HG02852 (cell line): ENCODE measurements at regions not wholly inside any gene's neighbourhood (a gene's known extent, or its start where the extent isn't known, plus 50 kb on each side); places are given as distances from the start of the nearest gene placed in this dataset.

ENCODE experiments used
- ATAC-seq: cut with Tn5 transposase; IDR thresholded peaks from one replicate; pipeline ENCODE4 v1.9.1; 2021; ENCODE audit warnings: mild to moderate bottlenecking, moderate library complexity; ENCODE audit not compliant: unreplicated experiment

DNA sequence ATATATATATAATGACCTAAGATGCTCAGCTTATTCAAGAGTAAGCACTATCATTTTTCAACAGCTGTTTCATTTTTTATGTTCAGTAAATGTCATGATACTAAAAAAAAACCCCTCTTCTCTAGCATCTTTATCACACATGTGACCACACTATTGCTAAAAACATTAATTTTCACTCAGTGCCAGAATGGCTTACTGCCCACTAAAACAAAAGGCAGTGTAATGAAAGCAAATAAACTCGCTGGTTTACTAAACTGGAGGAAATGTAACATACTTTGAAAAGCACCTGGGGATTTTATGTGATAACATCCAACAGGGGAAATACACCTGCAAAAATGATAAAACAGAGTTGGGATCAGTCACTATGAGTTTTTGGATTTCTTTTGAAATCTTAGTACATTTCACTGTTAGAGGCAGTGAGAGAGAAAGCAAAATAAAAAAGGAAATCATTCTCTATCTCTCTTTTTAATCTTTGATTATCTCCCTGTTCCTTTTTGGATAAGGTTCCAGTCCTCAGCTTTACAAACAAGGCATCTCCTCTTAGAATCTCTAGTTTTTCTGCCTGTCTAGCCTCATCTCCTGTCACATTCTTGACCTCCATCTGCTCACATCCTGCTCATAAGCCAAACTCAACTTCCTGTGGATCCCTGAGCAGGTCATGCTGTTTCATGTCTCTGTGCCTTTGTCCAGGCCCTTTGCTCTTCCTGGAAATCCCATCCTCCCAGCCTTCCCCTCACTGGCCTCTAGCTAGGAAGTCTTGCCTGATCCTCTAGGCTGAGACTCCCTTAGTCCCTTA lies 338.0 kb downstream of the MAN2A1 start:
- no peak for ATAC-seq

DNA sequence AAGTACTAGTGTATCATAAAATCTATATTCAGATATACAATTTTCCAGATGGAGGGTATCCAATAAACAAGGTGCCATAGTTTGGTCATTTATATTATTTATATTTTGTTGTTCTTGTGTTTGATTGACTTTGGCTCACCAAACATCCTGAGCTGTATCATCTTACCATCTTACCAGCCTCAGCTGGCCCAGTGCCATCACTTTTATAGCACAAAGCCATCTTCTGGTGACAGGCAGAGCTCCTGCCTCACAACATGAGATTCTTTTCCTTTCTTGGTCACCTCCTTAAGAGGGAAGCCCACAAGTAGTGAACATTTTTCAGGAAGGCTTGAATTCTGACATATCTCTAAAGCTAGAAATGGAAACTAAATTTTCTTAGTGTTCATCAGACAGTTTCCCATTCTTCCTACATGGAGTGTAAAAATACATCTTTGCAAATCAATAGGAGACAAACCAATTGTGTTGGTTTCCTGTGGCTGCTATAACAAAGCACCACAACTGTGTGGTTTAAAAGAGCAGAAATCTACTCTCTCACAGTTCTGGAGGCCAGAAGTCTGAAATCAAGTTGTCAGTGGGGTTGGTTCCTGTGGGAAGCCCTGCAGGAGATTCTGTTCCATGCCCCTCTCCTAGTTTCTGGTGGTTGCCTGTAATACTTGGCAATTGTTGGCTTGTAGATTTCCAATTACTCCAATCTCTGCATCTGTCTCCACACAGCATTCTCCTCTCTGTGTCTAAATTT lies 341.8 kb downstream of the MAN2A1 start:
- no peak for ATAC-seq

DNA sequence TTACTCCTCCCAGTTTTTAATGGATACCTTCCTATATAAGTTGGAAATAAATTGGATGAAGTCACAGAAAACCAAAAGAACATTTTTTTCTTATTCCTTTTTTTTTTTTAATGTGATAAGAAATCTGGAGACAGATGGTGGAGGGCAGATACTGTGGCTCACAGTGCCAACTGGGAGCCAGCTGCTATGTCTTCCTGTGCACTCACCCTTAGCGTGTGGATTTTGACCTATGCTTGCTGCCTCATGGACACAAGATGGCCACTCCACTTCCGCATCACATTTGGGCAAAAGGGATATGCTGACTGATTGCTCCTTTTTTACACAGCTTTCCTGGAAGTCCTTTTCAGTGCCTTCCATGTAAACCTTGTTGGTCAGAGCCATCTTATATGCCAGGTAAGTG lies 342.6 kb downstream of the MAN2A1 start:
- no peak for ATAC-seq

DNA sequence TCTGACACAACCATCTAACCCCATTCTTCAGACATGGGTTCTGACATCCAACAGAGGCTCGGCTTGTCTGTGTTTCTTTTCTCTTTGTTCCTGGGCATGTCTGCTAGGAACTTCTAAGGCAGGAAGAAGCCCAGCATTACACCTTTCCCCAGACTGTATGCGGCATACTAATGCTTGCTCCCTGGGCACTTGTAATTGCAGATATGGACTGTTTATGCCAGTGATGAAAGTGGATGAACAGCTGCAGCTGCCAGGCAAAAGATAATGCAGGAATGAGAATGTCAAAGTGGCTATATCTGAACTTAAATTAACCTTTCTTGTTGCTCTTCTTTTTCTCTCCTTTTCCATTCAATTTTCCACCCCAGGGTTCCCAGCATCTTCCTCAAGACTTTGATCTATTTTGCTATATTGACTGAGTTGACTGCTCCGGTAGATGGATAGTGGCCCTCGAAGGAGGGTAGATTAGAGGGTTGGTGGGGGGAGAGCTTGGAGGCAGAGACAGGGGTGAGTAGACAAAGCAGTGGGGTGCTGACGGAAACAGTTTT lies 344.4 kb downstream of the MAN2A1 start:
- ATAC-seq = no peak

DNA sequence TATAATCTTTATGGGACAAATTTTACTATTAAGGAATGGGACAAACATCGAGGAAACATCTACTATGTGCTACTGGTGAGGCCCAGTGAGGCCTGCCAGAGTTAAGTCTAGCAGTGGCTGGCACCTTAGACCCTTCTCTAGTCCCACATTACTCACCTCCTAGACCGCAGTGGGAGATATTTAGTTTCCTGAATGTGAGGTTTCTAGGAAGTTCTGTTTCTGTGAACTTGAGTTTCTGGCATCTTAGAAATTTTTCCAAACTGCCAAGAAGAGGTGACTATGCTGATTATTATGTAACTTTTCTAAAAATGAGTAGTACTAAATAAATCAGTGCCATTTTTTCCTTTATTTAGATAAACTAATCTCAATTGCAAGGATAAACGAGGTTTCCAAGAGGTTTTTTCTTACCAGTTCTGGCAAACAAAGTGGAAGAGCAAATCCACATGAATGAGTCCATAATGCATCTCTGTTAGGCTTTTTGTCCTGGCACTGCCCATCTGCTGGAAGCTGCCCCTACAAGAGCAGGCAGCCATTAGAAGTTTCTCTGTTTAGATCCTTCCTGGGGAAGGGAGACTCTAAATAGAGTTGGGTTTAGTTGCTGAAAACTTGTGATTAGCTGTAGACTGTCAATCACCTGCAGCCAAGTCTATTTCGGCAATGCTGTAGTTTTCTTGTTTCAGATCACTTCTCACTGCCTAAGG lies 348.7 kb downstream of the MAN2A1 start:
- no peak for ATAC-seq

DNA sequence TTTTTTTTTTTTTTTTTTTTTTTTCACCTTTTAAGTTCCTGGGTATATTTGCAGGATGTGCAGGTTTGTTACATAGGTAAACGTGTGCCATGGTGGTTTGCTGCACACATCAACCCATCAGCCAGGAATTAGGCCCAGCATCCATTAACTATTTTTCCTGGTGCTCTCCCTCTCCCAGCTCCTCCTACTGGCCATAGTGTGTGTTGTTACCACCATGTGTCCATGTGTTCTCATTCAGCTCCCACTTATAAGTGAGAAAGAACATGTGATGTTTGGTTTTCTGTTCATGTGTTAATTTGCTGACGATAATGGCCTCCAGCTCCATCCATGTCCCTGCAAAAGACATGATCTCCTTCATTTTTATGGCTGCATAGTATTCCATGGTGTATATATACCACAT lies 350.5 kb downstream of the MAN2A1 start:
- no peak for ATAC-seq

DNA sequence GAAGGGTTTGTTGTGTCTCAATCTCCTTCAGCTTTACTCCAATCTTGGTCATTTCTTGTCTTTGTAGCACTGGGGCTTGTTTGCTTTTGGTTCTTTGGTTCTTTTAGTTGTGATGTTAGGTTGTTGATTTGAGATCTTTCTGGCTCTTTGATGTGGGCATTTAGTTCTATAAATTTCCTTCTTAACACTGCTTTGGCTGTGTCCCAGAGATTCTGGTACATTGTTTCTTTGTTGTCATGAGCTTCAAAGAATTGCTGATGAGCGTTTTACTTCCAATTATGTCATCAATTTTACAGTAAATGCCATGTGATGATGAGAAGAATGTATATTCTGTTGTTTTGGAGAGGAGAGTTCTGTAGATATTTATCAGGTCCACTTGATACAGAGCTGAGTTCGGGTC lies 353.3 kb downstream of the MAN2A1 start:
- no peak for ATAC-seq

DNA sequence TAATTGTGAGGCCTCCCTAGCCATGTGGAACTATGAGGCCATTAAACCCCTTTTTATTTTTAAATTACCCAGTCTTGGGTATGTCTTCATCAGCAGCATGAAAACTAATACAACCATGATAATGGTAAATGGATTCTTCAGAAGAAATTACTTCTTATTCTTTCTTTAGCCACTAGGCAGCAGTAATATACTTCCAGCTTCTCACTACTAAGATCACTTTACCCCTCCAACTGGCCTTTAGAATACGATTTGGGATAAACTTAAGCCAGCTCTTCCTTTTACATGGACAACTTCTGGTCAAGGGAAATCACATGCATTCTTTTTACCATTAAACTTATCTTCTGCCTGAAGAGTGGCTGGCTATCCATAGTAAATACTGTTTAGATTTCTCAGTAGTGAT lies 355.4 kb downstream of the MAN2A1 start:
- no peak for ATAC-seq

DNA sequence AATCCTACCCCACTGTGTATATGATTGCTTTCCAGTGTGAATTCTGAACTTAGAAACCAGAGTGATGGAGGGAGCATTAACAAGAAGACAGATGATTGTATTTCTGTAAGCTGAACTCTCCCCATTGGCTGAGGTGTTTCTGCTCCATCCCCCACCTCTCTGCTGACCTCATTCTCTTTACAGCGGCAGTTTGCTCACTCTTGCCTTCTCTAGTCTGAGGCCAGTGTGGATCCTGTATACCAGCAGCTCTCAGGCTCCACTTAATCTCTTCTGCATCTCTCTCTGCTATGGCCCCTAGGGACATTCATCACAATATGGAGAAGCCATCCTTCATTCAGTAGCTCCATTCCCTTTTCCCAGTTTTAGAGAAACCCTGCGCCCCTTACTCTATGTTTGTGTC lies 358.8 kb downstream of the MAN2A1 start:
- no peak for ATAC-seq

DNA sequence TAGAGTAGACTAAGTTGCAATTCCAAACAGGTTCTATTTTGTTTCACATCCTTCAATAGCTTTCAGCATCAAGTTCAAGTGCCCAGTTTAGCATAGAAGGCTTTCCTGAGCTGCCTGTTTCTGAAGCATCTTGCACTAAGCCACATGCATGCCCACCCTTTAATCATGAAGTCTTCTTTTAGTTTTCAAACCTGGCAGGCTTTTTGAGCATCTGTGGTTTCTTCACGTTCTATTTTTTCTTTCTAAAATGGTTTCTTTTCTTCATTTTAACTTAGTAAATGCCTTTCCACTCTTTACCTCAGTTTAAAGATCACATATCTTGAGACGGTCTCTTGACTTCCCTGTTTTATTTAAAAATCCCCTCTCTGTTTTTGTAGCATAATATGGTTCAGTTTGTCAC lies 360.1 kb downstream of the MAN2A1 start:
- no peak for ATAC-seq

DNA sequence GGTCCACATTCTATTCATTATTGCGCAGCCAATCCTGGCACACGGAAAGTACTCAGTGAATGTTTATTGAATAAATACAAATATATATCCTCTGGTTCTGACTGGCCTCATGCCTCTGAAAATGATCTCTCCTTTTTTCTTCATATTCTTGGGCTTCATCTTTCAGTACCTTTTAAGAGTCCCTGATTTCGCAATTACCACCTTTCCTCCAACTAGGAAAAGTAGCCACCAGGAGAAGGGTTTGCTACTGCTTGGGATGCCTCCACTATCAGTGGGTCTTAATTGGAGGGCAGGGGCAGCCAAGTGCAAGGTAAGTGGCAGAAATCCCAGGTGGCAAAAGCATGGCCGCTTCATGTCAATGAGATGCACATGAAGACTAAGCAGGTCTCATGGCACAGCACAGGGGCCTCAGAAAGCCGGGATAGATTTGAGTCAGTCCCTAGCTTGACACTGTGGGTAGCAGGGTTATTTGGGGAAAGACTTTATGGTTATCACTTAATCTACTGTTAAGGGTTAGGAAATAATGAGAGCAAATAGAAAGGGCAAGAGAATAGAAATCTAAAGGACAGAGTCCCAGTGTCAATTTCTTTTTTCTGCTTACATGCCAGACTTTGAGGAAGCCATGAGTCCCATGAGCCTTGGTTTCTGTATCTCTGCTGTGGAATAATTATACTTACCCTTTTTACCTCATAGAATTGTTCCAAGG lies 361.1 kb downstream of the MAN2A1 start:
- no peak for ATAC-seq

DNA sequence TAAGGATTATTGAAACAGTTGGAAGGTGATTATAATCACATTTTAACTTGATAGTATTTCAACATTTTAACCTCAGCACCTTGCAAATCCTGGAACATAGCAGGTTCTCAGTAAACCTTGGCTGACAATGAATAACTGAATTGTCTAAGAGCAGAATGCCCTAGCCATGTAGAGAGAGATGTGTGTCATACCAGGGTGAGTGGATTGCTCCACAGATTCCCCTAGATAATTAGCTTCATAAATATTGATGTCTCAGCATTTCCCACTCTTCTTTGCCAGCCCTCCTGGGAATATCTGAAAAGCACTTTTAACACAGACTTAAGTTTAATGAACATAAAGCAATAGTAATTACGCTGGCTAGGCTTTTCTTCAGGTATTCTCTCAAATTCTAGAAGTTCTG lies 363.5 kb downstream of the MAN2A1 start:
- no peak for ATAC-seq

DNA sequence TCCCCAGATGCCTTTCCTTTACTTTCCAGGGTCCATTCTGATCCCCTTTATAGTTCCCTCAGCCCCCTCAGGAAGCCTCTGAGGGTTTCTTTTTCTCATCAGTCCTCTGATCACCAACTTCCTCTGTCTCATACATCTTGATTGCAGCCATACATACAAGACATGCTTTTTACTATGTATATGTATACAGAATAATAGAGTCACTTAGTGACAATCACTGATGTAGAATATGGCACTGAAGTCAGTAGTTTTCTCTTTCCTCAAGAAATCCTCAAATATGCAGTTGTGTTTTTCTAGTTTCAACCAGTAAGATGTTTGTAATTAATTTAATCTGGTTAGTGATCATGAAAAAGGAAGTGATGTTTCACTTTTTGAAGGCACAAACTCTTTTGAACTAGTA lies 364.1 kb downstream of the MAN2A1 start:
- no peak for ATAC-seq

DNA sequence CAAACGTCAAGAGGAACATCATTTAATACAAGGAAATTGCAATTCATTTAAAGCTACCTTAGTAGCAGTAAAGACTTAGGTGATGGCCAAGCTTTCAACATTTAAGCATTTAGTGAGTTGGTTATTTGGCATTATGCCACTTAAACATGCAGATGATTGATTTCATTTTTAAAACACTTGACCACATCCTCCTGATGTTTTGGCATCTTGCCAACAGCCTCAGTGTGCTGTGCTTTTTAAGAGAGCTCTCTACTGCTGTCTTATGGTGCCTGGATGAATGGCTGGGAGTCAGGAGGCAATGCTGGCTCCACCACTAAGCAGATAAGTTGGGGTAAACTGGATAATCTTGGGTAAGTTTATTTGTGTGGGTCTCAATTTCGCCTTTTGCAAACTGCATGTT lies 364.5 kb downstream of the MAN2A1 start:
- ATAC-seq = no peak

DNA sequence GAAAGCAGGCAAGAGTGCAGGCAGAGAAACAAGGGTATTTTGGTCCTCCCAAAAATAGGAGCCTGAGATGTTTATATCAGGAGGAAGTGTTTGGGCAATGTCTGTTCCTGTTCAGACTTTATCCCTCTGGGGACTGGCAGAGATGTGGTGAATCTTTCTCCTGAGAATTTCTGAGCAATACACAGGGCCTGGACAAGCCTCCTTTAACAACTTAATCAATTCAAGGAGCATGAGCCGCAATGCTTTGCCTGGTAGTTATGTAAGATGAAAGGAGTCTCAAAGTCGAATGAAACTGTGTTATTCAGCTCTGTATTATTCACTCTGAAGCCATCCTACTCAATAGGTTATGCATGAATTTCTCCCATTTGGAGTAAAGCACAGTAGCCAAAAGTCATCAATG lies 365.6 kb downstream of the MAN2A1 start:
- no peak for ATAC-seq

DNA sequence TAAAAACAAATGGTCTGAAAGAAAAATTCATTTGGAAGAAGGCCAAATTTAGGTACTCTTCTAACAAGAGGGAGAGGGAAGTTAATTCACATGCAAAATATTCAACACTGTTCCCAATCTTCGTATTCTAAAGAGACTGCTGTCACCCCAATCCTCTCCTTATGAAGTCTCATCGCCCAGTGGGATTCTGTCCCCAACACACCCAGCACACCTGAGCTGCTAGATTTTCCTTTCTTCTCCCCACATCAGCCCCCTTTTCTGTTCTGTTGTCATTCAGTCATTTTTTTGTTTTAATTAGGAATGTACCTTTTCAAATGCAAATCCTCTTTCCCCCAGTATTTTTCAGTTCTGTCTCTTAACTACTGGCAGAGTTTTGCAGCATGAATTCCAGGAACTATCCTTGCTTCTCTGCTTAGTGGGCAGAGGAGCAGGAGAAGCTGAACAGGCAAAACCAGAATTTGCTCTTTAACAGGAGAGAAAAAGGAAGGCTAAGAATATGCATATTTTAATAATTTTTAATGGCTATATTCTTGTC lies 366.9 kb downstream of the MAN2A1 start:
- no peak for ATAC-seq

DNA sequence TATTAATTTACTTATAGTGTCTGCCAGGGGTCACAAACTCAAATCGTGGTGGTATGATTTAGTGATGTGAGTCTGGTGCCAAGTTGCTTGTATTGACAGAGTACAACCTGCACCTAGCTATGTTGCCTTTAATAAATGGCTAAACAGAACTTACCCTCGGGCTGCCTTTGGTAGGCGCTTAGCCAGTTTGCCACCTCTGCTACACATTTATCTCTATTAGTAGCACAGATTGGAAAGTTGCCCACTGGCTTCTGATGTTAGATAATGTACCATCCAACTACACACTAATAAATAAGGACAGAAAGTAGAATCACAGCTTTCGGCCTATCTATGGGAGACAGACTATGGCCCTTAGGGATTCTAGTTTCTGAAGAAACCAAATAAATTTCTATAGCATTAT lies 368.4 kb downstream of the MAN2A1 start:
- ATAC-seq = no peak

DNA sequence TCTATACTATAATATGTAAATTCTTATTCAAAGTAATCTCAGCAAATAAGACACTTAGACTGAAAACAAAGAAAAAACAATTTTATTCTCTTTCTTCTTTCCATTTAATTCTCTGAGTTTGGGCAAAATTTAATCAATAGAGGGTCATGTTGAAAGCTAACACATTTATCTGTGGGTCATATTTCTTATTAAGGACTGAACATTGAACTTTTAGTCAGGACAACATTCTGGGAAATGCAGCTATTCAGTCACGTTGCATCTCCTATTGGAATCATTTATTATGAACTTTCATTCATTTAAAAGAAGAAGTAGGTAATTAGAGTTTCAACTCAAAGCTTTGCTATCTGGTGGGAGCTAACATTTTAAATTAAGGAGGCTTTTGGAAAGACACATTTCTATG lies 372.5 kb downstream of the MAN2A1 start:
- no peak for ATAC-seq

DNA sequence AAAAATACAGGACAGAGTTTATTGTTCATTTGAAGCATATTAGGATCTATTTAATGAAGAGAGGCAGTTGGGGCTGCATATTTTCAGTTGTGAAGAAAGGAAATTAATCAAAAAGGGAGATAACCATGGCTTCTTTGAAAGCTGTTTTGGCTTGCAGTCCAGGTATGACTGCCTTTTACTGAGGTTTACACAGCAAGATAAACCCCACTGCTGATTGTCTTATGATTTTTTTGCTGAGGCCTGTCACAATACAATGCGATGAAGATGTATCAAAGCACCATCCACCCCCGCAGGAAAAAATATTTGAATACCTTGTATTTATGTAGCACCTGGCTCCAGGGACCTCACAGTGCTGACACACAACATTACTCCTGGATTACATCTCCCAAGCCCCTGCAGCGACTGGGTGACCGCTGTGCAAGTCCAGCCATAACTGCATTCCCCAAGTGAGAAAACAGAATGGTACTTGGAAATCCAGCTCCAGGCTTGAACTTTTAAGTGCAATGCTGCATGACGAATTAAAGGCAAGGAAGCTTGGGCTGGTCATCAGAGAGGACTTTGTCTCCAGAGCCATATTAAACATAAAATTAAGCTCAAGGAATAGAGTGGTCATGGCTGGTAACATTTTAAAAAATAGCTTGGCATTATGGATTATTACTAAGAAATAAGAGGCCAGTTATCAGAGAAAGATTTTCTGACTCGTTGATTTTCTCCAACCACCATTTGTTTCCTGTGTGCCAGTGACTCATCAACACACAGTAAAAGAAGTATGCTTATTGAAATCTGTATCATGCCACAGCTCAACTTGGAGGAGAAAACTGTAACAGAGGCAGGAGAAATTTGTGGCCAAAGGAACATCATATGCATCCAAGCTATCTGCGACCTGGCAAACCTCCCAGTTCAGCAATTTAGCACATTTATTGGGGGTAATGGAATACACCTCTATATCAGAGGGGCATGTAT lies 374.2 kb downstream of the MAN2A1 start:
- no peak for ATAC-seq
